Suprapubic skin (tissue), 4 donors: ENCODE measurements at regions not wholly inside any gene's neighbourhood (a gene's known extent, or its start where the extent isn't known, plus 50 kb on each side); places are given as distances from the start of the nearest gene placed in this dataset.

ENCODE experiments used
- DNase-seq, 2 donors: peaks; one replicate each; pipeline ENCODE4 v3.0.0-alpha.2; 2019; ENCODE audit warnings: low spot score in 2 of 2
- H3K27ac ChIP-seq: fragments of 200-600 bp; sonication (generic); one replicate; pipeline ENCODE4 v1.5.1; 2019
- H3K27me3 ChIP-seq: fragments of 200-600 bp; sonication (generic); one replicate; pipeline ENCODE4 v1.5.1; 2019
- H3K36me3 ChIP-seq: fragments of 200-600 bp; sonication (generic); one replicate; pipeline ENCODE4 v1.5.1; 2019
- H3K4me1 ChIP-seq: fragments of 200-600 bp; sonication (generic); one replicate; pipeline ENCODE4 v1.5.1; 2019
- H3K4me3 ChIP-seq: fragments of 200-600 bp; sonication (generic); one replicate; pipeline ENCODE4 v1.5.1; 2019; ENCODE audit warnings: mild to moderate bottlenecking
- H3K9me3 ChIP-seq: fragments of 200-600 bp; sonication (generic); one replicate; pipeline ENCODE4 v1.5.1; 2019
- EP300 ChIP-seq: sonication (generic); formaldehyde crosslinking; IDR thresholded peaks from one replicate; pipeline ENCODE4 v1.6.1; 2017; ENCODE audit warnings: antibody characterized with exemption
- POLR2A ChIP-seq, 2 donors: fragments of 450-650 bp; IDR thresholded peaks; one replicate each; pipeline ENCODE4 v1.6.1; 2017; ENCODE audit warnings: antibody characterized with exemption in 2 of 2, mild to moderate bottlenecking in 2 of 2, moderate library complexity in 2 of 2
- POLR2AphosphoS5 ChIP-seq, 3 donors: sonication (generic); formaldehyde crosslinking; IDR thresholded peaks; one replicate each; pipeline ENCODE4 v1.6.1; 2017; ENCODE audit warnings: antibody characterized with exemption in 3 of 3
- WGBS: methylation state at CpG from one replicate; pipeline ENCODE4 v1.1.5; 2018; 5-methylcytosine and 5-hydroxymethylcytosine counted together
- TF ChIP-seq, protein P1 (sequence below), 2 donors: fragments of 200-600 bp in 1 of 2; fragments of 450-650 bp in 1 of 2; sonication (generic) in 1 of 2; IDR thresholded peaks; one replicate each; pipeline ENCODE4 v1.5.1; 2016 to 2019; ENCODE audit warnings: antibody characterized with exemption in 2 of 2, mild to moderate bottlenecking in 1 of 2, moderate library complexity in 1 of 2

DNA sequence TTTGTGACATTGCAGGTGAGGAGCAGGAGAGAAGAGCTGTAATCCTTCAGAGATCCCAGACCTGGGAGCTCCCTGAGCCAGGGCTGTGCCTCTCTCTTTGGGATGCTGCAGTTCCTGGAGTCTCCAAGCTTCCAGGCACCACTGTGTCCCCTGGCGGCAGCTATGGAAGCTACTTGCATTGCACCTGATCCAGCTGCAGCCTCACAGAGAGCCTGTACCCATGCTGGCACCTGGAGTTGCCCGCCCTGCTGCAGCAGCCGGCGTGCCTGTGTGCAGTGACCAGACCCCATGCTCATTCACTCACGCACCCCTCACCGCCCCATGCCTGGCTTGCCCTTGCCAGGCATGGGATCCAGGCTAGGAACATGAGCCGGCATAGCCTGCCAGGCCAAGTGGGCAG lies 51.8 kb upstream of the MED9 start:
- Histone ChIP-seq H3K4me3 (no peak overlapping the region), H3K9me3 (no peaks in the 10 kb centered on the region), H3K36me3 (no peaks in the 10 kb centered on the region), H3K4me1 (peaks cover 5% of the 10 kb centered on the region), H3K27me3 (no peaks in the 10 kb centered on the region), H3K27ac (no peak overlapping the region)
- peak in 1 of 2 donors; percentile 33 for DNase-seq
- 93% methylated on average over 2 of the region's 7 CpGs for WGBS
- no peak for TF ChIP-seq POLR2AphosphoS5 (IDR thresholded peaks at IDR 0.05)
- TF ChIP-seq, protein P1, sequence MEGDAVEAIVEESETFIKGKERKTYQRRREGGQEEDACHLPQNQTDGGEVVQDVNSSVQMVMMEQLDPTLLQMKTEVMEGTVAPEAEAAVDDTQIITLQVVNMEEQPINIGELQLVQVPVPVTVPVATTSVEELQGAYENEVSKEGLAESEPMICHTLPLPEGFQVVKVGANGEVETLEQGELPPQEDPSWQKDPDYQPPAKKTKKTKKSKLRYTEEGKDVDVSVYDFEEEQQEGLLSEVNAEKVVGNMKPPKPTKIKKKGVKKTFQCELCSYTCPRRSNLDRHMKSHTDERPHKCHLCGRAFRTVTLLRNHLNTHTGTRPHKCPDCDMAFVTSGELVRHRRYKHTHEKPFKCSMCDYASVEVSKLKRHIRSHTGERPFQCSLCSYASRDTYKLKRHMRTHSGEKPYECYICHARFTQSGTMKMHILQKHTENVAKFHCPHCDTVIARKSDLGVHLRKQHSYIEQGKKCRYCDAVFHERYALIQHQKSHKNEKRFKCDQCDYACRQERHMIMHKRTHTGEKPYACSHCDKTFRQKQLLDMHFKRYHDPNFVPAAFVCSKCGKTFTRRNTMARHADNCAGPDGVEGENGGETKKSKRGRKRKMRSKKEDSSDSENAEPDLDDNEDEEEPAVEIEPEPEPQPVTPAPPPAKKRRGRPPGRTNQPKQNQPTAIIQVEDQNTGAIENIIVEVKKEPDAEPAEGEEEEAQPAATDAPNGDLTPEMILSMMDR (IDR thresholded peaks at IDR 0.05): no peak
- no peak for TF ChIP-seq POLR2A (IDR thresholded peaks at IDR 0.05)
- no peak for TF ChIP-seq EP300

DNA sequence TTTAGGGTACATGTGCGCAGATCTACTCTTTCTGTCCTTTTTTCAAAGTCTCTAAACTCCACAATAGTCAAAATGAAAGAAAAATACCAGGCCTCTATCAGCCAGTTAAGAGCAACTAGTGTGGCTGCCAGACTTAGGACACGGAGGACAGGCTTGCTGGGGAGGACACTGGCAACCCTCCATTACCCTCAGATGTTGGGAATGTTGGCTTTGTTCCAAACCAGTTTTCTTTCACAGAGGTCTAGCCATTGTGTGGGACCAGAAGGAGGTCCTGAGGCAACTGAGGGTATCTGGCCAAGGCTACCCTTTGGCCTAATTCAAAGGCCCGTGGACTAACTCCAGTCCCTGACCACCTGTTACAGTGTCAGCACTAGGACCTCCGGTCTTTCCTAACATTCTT lies 51.2 kb upstream of the MED9 start:
- Histone ChIP-seq H3K4me1 (no peaks in the 10 kb centered on the region), H3K9me3 (no peaks in the 10 kb centered on the region), H3K27ac (no peak overlapping the region), H3K36me3 (no peaks in the 10 kb centered on the region), H3K4me3 (no peak overlapping the region), H3K27me3 (no peaks in the 10 kb centered on the region)
- WGBS: 84% methylated on average over 4 of the region's 4 CpGs
- DNase-seq: peak in 1 of 2 donors; percentile 2
- TF ChIP-seq, protein P1 (IDR thresholded peaks at IDR 0.05): no peak
- no peak for TF ChIP-seq EP300
- no peak for TF ChIP-seq POLR2A (IDR thresholded peaks at IDR 0.05)
- TF ChIP-seq POLR2AphosphoS5 (IDR thresholded peaks at IDR 0.05): no peak

DNA sequence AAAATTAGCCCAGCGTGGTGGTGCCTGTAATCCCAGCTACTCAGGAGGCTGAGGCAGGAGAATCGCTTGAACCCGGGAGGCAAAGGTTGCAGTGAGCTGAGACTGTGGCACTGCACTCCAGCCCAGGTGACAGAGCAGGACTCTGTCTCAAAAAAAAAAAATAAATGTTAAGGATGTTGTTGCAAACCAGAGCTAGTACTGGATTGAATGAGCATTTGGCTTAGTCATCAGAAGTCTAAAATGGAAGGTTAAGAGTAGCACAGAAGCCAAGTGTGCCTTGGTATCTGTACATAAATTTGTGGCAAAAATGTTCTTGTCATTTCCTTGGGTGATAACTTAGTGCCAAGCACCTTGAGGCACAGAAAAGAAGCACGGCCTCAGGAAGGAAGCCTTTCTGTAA lies 50.6 kb upstream of the MED9 start:
- Histone ChIP-seq H3K4me1 (no peaks in the 10 kb centered on the region), H3K27ac (no peak overlapping the region), H3K27me3 (no peaks in the 10 kb centered on the region), H3K9me3 (no peaks in the 10 kb centered on the region), H3K36me3 (no peaks in the 10 kb centered on the region), H3K4me3 (no peak overlapping the region)
- DNase-seq: no peak
- 95% methylated on average over 4 of the region's 4 CpGs for WGBS
- TF ChIP-seq POLR2AphosphoS5 (IDR thresholded peaks at IDR 0.05) (no peak), EP300 (no peak), POLR2A (IDR thresholded peaks at IDR 0.05) (no peak)
- TF ChIP-seq, protein P1 (IDR thresholded peaks at IDR 0.05): no peak
